HL-60/S4 treated with phorbol 12-myristate 13-acetate at 8.2 ng/mL for 4 days and 3 days (cell line): ENCODE measurements at regions not wholly inside any gene's neighbourhood (a gene's known extent, or its start where the extent isn't known, plus 50 kb on each side); places are given as distances from the start of the nearest gene placed in this dataset.

Source experiments
- in situ Hi-C: fragments of 300-500 bp; cut with MboI; formaldehyde crosslinking; loops from 2 replicates; pipeline ENCODE4 v1.15.0; 2022; ENCODE audit warnings: low sequenced_read_pairs

DNA sequence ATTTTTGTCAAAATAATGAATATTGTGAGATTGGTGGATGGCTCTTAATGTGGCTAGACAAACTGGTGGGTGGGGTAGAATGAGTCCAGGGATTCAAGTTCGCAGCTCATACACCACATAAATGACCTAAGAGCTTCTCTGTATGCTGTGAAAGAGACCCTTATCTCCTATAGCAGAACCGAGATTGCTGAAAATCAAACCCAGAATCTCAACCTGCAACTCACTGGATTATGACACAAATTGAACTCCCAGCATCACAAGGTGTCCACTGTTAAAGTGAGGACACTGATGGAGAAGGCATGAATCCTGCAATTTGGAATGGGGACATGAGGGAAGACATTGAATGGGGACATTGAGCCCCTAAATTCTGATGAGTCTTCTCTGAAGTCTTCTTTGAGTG, 51.3 kb upstream of the CNKSR3 start:
- in situ Hi-C loops: no loop called here

DNA sequence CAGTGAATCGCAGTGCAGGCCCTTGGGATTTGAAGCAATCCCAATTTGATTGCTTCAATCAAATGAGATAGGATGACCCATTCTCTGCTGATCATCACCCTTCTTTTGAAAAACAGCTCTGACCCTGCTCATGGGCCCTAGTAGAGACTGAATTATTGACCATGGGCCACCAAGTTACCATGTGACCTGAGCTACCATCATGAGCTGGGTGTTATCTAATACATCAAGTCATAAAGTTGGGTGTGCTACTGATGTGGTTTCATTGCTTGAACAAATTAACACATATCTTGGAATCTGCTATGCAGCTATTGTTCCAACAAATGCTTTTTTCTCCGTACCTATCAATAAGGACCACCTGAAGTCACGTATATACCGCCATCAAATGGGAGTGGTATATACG, 54.8 kb upstream of the CNKSR3 start:
- in situ Hi-C loops: no loop called here

DNA sequence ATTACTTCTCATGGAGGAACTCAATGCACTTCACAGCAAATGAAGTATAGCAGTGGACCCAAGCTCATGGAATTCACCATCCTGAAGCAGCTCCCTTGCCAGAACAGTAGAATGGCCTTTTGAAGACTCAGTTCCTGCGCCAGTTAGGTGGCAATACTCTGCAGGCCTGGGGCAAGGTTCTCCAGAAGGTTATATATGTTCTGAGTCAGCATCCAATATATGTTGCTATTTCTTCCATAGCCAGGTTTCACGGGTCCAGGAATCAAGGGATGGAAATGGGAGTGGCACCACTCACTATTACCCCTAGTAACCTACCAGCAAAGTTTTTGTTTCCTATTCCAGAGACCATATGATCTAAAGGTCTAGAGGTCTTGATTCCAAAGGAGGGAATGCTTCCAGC, 56.4 kb upstream of the CNKSR3 start:
- in situ Hi-C loops: no loop called here

DNA sequence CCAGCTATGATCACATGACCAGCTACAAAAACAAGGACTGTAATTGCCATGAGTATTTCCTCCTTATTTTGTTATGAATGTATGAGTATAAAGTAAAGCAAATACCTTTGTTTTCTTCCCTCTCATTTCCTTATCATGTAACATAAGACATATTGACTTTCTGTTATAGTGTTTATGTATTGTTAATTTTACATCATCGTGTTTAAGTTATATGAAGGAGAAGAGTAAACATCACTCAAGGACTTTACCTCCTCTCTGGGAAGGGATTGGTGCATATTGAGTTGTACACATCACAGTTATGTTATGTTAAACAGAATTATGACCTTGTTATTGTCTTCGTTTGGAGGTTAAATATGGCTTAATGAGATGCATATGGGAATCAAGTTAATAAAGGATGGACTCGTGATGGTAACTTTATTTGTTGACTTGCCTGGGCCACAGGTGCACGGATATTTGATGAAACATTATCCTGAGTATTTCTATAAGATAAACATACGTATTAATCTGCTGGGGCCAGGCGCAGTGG, 57.3 kb upstream of the CNKSR3 start:
- in situ Hi-C loops: no loop called here

DNA sequence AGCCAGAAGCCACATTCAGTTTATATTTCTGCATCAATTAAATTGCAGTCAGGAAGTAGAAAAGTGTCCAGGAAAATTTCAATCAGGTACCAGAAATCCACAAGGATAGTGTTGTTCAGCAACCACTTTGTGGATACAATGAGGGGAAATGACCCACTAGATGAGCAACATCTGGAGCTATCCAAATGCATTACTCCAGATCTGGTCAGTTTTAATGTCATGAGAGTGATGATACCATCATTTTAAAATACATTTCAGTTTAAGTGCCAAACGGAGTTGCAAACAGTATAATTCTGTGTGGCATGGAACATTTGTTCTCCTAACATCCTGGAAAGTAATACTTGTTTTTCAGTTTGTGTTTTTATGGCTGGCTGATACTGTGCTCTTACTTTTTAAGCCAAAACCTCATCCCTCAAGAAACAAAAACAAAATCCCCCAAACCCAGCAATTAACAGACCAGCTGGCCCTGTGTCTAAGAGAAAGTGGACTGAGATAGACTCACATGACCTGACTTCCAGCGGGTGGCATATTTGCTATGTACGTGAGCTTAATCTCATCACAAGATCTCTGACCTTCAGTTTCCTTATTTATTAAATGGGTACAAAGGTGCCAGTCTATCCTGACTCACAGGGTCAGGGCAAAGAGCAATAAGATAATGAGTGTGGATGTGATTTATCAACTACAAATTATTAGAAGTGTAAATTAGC, 58.8 kb upstream of the CNKSR3 start:
- in situ Hi-C loops: no loop called here

DNA sequence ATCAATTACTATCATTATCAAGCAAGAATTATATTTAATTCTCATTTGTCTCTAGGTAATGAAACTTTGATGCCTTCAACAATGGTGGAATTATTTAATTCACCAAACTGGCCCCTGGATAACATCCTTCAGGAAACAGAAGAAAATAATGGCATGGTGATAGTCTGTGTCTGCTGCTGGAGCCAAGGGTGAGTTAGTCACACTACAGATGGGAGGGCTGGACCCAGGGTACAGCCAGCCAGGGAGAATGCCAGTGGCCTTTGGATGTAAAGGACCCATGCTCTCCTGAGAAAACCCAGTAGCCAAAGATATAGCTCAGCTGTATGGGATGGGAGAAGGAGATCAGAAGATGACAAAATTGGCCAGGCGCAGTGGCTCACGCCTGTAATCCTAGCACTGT, 60.0 kb upstream of the CNKSR3 start:
- in situ Hi-C loops: no loop called here

DNA sequence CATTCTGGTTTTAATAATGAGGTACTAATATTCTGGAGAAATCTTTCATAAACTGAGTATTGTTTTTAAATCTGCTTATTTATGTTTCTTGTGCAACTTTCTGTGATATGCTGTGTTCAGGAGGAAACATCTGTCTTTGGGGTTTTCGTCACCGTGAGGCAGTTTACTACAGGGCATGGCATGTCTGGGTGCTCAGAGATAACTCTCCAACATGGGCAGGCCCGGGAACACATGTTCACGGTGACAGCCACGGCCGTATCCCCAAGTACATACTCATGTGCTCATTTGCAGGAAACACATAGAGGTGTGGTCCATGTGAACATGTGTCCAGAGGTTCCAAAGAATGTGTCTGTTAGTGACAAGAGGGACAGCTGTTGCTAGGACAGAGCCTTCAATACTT, 62.1 kb upstream of the CNKSR3 start:
- in situ Hi-C loops: no loop called here

DNA sequence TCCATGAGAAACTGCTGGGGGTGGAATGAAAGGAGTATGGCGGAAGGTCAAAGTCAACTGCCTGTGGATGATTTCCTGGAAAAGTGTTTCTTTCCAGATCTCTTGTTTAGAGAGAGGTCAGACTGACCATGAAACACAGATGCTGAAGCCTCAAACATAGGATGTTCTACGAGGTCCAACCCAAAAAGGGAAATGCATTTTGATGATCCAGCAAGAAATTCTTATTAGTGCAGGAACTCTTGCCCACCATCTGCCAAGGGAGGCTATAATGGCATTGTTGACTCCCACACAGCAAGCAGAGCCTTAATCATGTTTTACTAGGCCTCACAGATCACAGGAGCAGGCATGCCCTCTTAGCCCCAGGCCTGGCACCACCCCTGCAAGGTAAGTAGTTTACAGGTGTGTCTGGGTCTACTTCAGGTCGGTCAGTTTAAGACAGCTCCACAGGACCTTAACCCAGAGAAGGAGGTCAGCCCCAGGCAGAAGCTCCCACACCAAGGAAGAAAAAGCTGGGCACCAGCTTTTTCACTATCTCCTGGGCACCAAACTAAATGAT, 67.6 kb upstream of the CNKSR3 start:
- in situ Hi-C loops: no loop called here

DNA sequence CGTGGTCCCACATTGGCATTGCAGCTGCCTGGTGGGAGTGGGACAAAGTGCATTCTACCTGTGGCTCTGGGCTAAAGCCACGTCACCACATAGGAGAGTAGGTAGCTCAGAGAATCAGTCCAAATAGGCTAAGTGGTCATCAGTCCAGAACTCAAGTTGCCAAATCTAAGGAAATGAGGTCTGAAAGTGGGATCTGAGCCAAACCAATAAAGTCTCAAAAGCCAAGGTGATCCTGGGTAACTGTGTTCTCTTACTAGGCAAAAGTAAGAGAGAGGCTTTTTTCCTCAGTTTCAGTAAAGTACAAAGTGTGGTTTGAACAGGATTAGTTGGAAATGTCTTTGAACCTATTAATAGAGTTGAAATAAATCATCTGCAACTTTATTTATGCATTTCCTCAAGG, 68.6 kb upstream of the CNKSR3 start:
- in situ Hi-C loops: no loop called here

DNA sequence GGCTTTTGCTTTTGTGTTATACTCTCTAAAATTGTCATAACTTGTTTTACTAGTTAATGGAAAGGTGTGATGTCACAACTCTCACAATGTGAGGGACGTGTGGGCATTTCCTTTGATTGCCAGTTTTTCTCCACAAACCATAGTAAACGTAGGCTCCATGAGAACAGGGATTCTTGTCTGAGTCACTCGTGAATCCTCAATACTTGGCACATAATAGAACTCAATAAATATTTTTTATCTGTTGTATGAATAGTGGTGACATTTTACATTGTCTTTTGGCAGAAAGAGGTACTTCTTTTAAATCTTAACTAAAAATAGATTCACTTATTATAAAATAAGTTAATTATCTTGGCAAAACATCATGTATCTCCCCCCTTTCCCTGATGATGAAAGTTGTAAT, 69.0 kb upstream of the CNKSR3 start:
- in situ Hi-C loops: no loop called here

DNA sequence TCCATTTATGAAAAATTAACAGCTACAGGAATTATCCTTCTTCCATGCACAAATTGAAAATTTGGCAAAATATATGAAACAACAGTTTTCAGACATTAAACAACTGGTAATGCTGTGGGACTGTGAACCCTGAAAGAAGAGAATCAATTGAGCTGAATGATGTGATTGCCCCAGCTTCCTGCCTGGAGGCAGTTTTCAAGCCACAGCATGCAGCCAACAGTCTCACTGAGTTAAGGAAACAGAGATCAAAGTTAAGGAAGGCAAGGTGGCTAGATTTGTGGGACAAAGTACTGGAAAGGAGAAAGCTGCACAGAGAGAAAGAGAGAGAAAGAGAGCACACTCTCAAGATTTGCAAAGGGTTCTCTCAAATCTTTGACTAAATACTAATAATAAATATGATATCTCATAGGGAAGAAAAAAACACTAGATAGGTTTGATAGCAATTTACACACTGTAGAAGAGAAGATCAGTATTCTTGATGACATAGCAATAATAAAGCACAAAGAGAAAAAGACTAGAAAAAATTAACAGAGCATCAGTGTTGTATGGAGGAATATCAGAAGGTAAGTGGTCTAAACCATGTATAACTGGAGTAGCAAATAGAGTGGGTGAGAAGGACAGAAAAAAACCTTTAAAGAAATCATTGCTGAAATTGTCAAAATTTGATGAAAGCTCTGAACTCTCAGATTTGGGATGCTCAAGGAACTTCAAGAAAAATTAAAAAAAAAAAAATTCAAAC, 70.1 kb upstream of the CNKSR3 start:
- in situ Hi-C loops: no loop called here

DNA sequence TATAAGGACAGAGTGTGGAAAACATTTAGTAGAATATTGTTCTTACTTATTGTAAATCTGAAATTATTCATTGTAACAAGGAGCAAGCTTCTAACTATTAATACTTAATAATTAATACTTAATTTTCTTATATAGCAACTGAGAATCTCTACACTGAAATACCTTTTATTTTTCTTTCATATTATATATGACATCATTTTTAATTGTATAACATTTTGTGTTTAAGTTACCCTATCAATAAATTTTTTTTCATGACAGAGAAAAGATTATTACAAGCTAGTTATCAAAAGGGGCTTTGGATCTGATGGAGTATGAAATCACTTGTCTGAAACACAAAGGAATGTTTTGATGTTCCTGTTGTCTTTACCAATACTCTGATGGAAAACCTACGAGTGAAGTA, 72.2 kb upstream of the CNKSR3 start:
- in situ Hi-C loops: no loop called here

DNA sequence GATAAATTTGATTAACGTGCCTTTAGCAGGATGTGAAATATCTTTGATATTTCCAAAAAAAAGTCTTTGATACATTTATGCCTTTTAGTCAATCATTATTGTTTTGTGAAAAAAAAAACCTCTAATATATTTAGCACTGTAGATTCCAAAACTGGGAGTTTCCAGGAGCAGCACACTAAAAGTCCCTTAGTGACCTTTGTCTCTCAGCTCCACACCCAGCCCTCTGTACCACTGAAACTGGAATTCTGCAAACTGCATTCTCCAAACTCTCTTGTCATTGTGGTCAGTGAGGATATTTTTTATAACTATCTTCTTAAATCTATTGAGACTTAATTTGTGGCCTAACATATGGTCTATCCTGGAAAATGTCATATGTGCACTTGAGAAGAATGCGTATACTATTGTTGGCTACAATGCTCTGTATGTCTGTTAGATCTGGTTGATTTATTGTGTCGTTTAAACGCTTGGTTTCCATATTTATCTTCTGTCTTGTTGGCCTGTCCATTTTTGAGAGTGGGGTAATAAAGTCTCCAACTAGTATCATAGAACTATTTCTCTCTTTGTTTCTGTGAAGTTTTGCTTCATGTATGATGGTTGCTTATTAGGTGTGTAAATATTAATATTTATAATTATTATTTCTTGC, 73.2 kb upstream of the CNKSR3 start:
- in situ Hi-C loops: no loop called here

DNA sequence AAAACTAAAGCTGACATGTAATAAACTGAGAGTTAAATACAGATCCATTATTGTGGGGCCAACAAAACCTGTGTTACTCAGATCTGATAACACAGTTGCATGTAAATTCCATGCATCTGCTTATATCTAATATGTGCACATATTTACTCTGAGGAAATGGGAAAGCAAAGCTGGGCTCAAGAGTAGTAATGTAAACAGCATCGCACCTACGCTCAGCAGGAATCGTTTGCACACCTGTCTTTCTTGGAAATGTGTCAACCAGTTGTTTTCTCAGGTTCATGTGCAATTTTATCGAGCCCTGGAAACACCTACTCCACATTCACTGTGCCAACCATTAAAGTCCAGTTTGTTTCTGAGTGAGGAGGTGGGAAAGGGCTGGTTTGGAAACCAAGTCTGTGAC, 80.3 kb upstream of the CNKSR3 start:
- in situ Hi-C loops: no loop called here

DNA sequence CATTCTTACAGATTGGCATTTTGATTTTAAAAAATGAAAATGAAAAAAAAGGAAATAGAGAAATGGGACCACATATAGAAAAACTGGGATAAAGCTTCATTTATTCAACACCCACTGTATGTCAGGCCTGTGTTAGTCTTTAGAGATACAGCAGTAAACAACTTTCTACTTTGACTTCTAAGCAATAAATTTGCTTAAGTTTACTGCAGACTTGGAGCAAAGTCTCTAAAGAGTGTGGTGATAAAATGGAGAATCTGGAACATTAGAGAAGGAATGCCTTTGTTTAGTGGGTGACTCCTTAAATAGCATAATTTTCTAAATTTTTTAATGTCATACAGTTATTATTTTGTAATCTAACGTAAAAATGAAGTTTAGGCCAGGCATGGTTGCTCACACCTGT, 80.7 kb upstream of the CNKSR3 start:
- in situ Hi-C loops: no loop called here

DNA sequence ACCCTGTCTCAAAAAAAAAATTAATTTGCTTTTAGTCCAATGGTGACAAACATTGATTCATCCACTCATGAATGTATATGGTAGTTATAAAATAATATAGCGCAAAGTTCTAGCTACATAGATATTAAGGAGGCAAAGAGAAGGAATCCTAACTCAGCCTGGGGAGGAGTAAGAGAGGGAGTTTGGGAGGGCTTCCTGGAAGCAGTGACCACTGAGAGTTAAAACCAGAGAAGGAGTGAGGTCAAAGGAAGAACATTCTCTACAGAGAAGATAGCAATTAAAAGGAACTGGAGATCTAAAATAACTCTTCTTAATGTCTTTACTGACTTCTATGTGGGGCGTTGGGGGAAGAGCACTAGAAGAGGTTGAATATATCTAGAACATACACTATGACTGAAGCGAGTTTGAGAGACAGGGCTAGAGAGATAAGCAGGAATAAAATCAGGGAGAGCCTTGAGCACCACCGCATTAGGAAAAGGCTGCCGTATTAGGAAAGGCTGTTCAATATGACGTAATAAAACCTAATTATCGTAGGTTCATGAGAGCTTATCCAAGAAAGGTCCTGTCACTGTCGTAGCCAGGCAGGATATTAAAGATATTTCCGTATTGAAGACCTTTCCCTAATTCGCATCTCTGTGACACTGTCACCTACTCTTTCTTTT, 81.8 kb upstream of the CNKSR3 start:
- in situ Hi-C loops: no loop called here

DNA sequence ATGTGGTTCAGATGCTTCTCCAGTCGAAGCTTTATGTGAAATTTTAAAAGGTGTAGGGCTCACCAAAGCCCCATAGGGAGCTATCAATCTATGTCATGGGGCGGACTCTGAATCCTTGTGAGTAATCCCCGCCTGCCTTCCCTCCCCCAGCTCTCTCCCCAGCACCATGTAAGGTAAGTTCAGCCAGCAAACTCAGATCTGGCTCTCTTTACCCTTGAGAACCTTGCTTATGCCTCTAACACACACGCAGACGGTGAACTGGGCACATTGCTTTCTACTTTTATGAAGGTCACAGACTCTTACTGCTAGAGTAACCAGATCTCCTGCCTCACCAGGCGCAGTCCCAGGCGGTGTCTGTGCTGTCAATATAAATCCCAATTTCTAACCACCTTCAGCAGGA, 82.6 kb upstream of the CNKSR3 start:
- in situ Hi-C loops: no loop called here

DNA sequence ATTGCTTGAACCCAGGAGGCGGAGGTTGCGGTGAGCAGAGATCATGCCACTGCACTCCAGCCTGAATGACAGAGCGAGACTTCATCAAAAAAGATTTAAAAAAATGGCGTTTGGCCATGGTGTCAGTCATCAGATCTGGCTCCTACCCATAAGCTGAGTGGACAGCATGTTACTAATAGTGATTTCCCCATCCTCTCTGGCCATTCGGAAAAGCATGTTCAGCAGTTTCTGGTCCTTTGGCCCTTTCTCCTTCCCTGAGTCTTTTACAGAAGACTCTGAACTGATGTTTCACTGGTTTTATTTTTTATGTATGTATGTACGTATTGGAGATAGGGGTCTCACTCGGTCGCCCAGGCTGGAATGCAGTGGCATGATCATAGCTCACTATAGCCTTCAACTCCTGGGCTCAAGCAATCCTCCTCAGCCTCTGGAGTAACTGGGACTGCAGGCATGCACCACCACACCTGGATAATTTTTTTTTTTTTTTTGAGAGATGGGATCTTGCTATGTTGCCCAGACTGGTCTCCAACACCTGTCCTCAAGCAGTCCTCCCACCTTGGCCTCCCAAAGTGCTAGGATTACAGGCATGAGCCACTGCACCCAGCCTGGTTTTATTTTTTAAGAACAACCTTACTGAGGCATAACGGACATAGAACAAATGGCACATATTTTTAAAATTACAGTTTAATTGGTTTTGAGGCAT, 84.2 kb upstream of the CNKSR3 start:
- in situ Hi-C loops: no loop called here

DNA sequence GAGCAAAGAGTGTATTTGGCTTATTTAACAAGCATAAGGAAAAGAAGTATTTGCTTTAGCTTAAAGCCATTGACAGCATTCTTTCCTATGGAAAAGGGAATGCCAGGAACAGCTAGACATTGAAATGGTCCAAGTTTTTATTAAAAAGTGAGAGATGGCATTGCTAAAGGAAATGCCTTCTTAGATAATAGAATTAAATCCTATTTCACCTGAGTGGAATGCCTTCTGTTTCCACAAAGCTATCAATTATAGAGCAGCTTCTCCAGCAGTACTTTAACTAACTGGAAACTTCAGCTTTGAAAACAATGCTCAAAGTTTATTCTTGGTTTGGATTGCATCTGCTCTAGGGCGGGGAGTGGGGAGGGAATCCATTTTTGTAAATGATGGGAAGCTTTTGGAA, 85.1 kb upstream of the CNKSR3 start:
- in situ Hi-C loops: no loop called here

DNA sequence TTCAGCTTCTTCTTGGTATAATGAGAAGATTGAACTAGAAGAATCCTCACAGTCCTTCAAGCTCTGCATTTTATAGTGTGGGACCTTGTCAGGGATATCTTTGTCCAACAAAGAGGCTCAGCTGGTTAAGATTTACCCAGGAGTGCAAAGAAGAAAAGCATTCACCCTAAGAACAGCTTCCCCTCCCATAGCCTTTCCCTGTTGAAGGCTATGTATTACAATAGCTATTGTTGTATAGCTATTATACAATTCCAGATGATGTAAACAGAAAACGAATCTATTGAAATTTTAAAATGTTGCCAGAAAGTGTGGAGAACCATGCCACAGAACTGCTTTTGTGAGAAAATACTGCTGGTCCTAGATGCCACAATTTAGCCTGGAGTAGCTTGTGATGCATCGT, 85.5 kb upstream of the CNKSR3 start:
- in situ Hi-C loops: no loop called here

DNA sequence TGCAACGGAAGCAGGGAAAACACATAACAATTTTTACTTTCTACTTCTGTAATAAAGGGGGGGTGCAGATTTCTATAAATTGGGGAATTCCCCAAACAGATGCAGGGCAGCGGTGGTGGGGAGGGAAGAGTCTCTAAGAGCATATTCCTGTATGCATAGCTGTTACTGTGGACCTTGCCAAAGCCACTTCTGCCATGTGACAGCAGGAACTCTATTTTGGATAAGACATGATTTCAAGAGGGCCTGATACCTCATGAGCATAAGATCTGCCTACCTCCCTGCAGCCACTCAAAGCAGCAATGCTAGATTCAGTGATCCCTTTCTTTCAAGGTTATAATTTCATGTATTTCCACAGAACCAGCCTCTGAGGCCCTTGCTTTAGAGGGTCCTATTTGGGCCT, 86.2 kb upstream of the CNKSR3 start:
- in situ Hi-C loops: no loop called here
